C4-2B (cell line): ENCODE measurements at regions not wholly inside any gene's neighbourhood (a gene's known extent, or its start where the extent isn't known, plus 50 kb on each side); places are given as distances from the start of the nearest gene placed in this dataset.

Source experiments
- ZFX ChIP-seq: fragments of 450-650 bp; IDR thresholded peaks from 2 replicates; pipeline ENCODE4 v1.6.1; 2017
- TF ChIP-seq, protein P1 (sequence below): fragments of 450-650 bp; conservative IDR thresholded peaks from 2 replicates; pipeline ENCODE4 v1.5.1; 2017; ENCODE audit warnings: mild to moderate bottlenecking

DNA sequence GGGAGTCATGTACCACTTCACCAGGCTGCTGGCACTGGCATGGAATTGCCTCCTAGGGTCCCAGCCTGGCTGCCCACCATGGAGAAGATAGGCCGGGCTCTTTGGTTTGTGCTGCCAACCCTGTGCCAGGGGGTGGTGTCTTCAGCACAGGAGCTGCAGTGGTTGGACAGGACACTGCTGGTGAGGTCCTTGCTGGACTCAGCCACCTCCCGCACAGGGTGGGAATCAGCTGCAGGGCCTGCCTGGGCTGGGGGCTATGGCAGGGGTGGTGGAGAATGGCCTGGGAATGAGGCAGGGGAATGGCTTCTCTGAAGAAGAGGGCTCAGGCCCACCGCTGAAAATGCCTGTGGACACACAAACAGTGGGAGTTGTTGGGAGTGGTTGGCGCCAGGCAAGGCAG, 70.6 kb upstream of the CAPRIN2 start:
- TF ChIP-seq, protein P1, sequence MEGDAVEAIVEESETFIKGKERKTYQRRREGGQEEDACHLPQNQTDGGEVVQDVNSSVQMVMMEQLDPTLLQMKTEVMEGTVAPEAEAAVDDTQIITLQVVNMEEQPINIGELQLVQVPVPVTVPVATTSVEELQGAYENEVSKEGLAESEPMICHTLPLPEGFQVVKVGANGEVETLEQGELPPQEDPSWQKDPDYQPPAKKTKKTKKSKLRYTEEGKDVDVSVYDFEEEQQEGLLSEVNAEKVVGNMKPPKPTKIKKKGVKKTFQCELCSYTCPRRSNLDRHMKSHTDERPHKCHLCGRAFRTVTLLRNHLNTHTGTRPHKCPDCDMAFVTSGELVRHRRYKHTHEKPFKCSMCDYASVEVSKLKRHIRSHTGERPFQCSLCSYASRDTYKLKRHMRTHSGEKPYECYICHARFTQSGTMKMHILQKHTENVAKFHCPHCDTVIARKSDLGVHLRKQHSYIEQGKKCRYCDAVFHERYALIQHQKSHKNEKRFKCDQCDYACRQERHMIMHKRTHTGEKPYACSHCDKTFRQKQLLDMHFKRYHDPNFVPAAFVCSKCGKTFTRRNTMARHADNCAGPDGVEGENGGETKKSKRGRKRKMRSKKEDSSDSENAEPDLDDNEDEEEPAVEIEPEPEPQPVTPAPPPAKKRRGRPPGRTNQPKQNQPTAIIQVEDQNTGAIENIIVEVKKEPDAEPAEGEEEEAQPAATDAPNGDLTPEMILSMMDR: no peak
- no peak for TF ChIP-seq ZFX
